IMR-90 (cell line): ENCODE measurements at regions not wholly inside any gene's neighbourhood (a gene's known extent, or its start where the extent isn't known, plus 50 kb on each side); places are given as distances from the start of the nearest gene placed in this dataset.

Experiments used
- ATAC-seq: fragments of 200-7000 bp; cut with Tn5 transposase; 2 replicates; pipeline ENCODE4 v1.9.1; 2020; ENCODE audit warnings: low read depth, mild to moderate bottlenecking, moderate library complexity
- BruUV-seq: library from RNA; stranded (reverse); fragments of 400-500 nt; replicated peaks from 2 replicates; lab custom pipeline; 2021; lab: Mats Ljungman, UMichigan
- CTCF ChIA-PET: fragments of 300-600 bp; formaldehyde crosslinking; extraction: SDS; loops from one replicate; lab custom pipeline; 2021; ENCODE audit warnings: antibody characterized with exemption; lab: Yijun Ruan, JAX
- POLR2A ChIA-PET: fragments of 300-600 bp; sonication (Branson Sonifier 250); formaldehyde crosslinking; loops from one replicate; lab custom pipeline; 2022; ENCODE audit warnings: antibody characterized with exemption; ENCODE audit not compliant: unreplicated experiment; lab: Charles Lee
- DNase-seq: peaks from one replicate; pipeline ENCODE4 v3.0.0; 2013
- H2AFZ ChIP-seq: replicated peaks from 2 replicates; pipeline ENCODE3; 2013; ENCODE audit warnings: low read length, mild to moderate bottlenecking; ENCODE audit not compliant: poor library complexity
- H2AK5ac ChIP-seq: 2 replicates; pipeline ENCODE4 v1.6.1; 2013; ENCODE audit warnings: low read depth, low read length, inconsistent platforms
- H2AK9ac ChIP-seq: replicated peaks from 2 replicates; pipeline ENCODE3; 2013; ENCODE audit warnings: mild to moderate bottlenecking, low read depth, low read length, moderate library complexity; ENCODE audit not compliant: poor library complexity
- H2BK120ac ChIP-seq: 2 replicates; pipeline ENCODE4 v1.6.1; 2013; ENCODE audit warnings: low read depth, low read length, inconsistent platforms
- H2BK15ac ChIP-seq: 3 replicates; pipeline ENCODE4 v1.6.1; 2013; ENCODE audit warnings: low read depth, low read length, inconsistent platforms
- H2BK20ac ChIP-seq: 2 replicates; pipeline ENCODE4 v1.6.1; 2013; ENCODE audit warnings: low read depth, mild to moderate bottlenecking, inconsistent platforms, low read length, moderate library complexity
- H2BK5ac ChIP-seq: 2 replicates; pipeline ENCODE4 v1.6.1; 2013; ENCODE audit warnings: mild to moderate bottlenecking, low read depth, low read length, inconsistent platforms; ENCODE audit not compliant: poor library complexity, severe bottlenecking
- H3K14ac ChIP-seq: replicated peaks from 2 replicates; pipeline ENCODE4 v1.6.1; 2013; ENCODE audit warnings: low read depth, low read length, inconsistent platforms
- H3K18ac ChIP-seq: 2 replicates; pipeline ENCODE4 v1.6.1; 2013; ENCODE audit warnings: low read depth, low read length, control low read depth
- H3K23ac ChIP-seq: 2 replicates; pipeline ENCODE4 v1.6.1; 2013; ENCODE audit warnings: low read depth, low read length, inconsistent platforms
- H3K27ac ChIP-seq: 2 replicates; pipeline ENCODE4 v1.5.1; 2013; ENCODE audit warnings: mild to moderate bottlenecking, control low read depth, low read length; ENCODE audit not compliant: insufficient read depth
- H3K27me3 ChIP-seq: 2 replicates; pipeline ENCODE4 v1.6.1; 2013; ENCODE audit warnings: low read length; ENCODE audit not compliant: control insufficient read depth, insufficient read depth
- H3K36me3 ChIP-seq: 2 replicates; pipeline ENCODE4 v1.6.1; 2013; ENCODE audit warnings: low read length, mixed read lengths; ENCODE audit not compliant: control insufficient read depth, insufficient read depth
- H3K4ac ChIP-seq: 2 replicates; pipeline ENCODE4 v1.6.1; 2013; ENCODE audit warnings: low read depth, low read length, inconsistent platforms
- H3K4me1 ChIP-seq: 2 replicates; pipeline ENCODE4 v1.6.1; 2013; ENCODE audit warnings: low read length, mixed read lengths; ENCODE audit not compliant: control insufficient read depth, insufficient read depth
- H3K4me2 ChIP-seq: 2 replicates; pipeline ENCODE4 v1.6.1; 2013; ENCODE audit warnings: low read depth, mild to moderate bottlenecking, control low read depth, low read length, moderate library complexity
- H3K4me3 ChIP-seq: 2 replicates; pipeline ENCODE4 v1.5.1; 2013; ENCODE audit warnings: low read depth, mild to moderate bottlenecking, control low read depth, low read length, moderate library complexity; ENCODE audit not compliant: insufficient read depth
- H3K56ac ChIP-seq: 2 replicates; pipeline ENCODE4 v1.6.1; 2013; ENCODE audit warnings: low read length, inconsistent platforms; ENCODE audit not compliant: insufficient read depth; ENCODE audit errors: extremely low read depth
- H3K79me1 ChIP-seq, 2 experiments: 2 replicates each; pipeline ENCODE4 v1.6.1; 2013; ENCODE audit warnings: low read length in 2 of 2, inconsistent platforms in 1 of 2, low read depth in 1 of 2
- H3K9ac ChIP-seq: 2 replicates; pipeline ENCODE4 v1.6.1; 2013; ENCODE audit warnings: low read depth, low read length, control low read depth
- H3K9me1 ChIP-seq: 2 replicates; pipeline ENCODE4 v1.6.1; 2013; ENCODE audit warnings: low read length, inconsistent platforms; ENCODE audit not compliant: insufficient read depth
- H3K9me3 ChIP-seq: 2 replicates; pipeline ENCODE4 v1.6.1; 2013; ENCODE audit warnings: low read length; ENCODE audit not compliant: control insufficient read depth, insufficient read depth
- H4K20me1 ChIP-seq: 2 replicates; pipeline ENCODE4 v1.6.1; 2013; ENCODE audit warnings: low read length, inconsistent platforms; ENCODE audit not compliant: insufficient read depth
- H4K5ac ChIP-seq: 2 replicates; pipeline ENCODE4 v1.6.1; 2013; ENCODE audit warnings: mild to moderate bottlenecking, low read depth, low read length, control low read depth
- H4K8ac ChIP-seq, 2 experiments: 2 replicates each; pipeline ENCODE4 v1.6.1; 2013; ENCODE audit warnings: low read depth in 2 of 2, low read length in 2 of 2, control low read depth in 1 of 2, inconsistent platforms in 1 of 2
- H4K91ac ChIP-seq: 2 replicates; pipeline ENCODE4 v1.6.1; 2013; ENCODE audit warnings: low read depth, low read length, inconsistent platforms; ENCODE audit not compliant: insufficient read depth
- BHLHE40 ChIP-seq: fragments of 150-350 bp; IDR thresholded peaks from 2 replicates; pipeline ENCODE4 v1.6.1; 2016; ENCODE audit warnings: mild to moderate bottlenecking, low read depth, low read length
- CEBPB ChIP-seq: IDR thresholded peaks from 2 replicates; pipeline ENCODE4 v1.6.1; 2012; ENCODE audit warnings: low read depth, low read length, improper control_type of control experiment
- CHD1 ChIP-seq: IDR thresholded peaks from 2 replicates; pipeline ENCODE4 v1.6.1; 2012; ENCODE audit warnings: low read depth, low read length, improper control_type of control experiment
- CTCF ChIP-seq: conservative IDR thresholded peaks from 2 replicates; pipeline ENCODE4 v1.5.1; 2012; ENCODE audit warnings: mild to moderate bottlenecking, low read depth, low read length, improper control_type of control experiment
- ELK1 ChIP-seq: fragments of 150-350 bp; IDR thresholded peaks from 2 replicates; pipeline ENCODE4 v1.6.1; 2016; ENCODE audit warnings: low read depth, mild to moderate bottlenecking, low read length, moderate library complexity, borderline replicate concordance
- FOS ChIP-seq: fragments of 150-350 bp; IDR thresholded peaks from 2 replicates; pipeline ENCODE4 v1.6.1; 2016; ENCODE audit warnings: low read depth, low read length
- MAZ ChIP-seq: IDR thresholded peaks from 2 replicates; pipeline ENCODE4 v1.6.1; 2012; ENCODE audit warnings: low read depth, mild to moderate bottlenecking, low read length, improper control_type of control experiment, moderate library complexity, borderline replicate concordance
- MXI1 ChIP-seq: IDR thresholded peaks from 2 replicates; pipeline ENCODE4 v1.6.1; 2012; ENCODE audit warnings: low read depth, mild to moderate bottlenecking, low read length, moderate library complexity, borderline replicate concordance
- NFE2L2 ChIP-seq: fragments of 150-350 bp; IDR thresholded peaks from 2 replicates; pipeline ENCODE4 v1.6.1; 2016; ENCODE audit warnings: low read depth, mild to moderate bottlenecking, low read length
- POLR2A ChIP-seq: IDR thresholded peaks from 2 replicates; pipeline ENCODE4 v1.6.1; 2012; ENCODE audit warnings: mild to moderate bottlenecking, low read depth, low read length
- RAD21 ChIP-seq: IDR thresholded peaks from 2 replicates; pipeline ENCODE4 v1.6.1; 2012; ENCODE audit warnings: low read length, improper control_type of control experiment
- RCOR1 ChIP-seq: IDR thresholded peaks from 2 replicates; pipeline ENCODE4 v1.6.1; 2012; ENCODE audit warnings: mild to moderate bottlenecking, low read length, improper control_type of control experiment; ENCODE audit not compliant: insufficient replicate concordance
- RFX5 ChIP-seq: IDR thresholded peaks from 2 replicates; pipeline ENCODE4 v1.8.0; 2012; ENCODE audit warnings: low read depth, mild to moderate bottlenecking, low read length, moderate library complexity
- SMC3 ChIP-seq: fragments of 150-350 bp; IDR thresholded peaks from 2 replicates; pipeline ENCODE4 v1.6.1; 2016; ENCODE audit warnings: low read depth, mild to moderate bottlenecking, antibody characterized with exemption, low read length, moderate library complexity
- USF2 ChIP-seq: fragments of 150-350 bp; IDR thresholded peaks from 2 replicates; pipeline ENCODE4 v1.6.1; 2017; ENCODE audit warnings: mild to moderate bottlenecking, antibody characterized with exemption, low read length, low read depth
- WGBS, 2 experiments: methylation state at CpG; one replicate each; pipeline versions ENCODE4 v1.1.5 to v1.1.7; 2013; ENCODE audit warnings: missing lambda C conversion rate in 2 of 2; ENCODE audit not compliant: insufficient read length in 1 of 2; ENCODE audit errors: extremely low coverage in 2 of 2; 5-methylcytosine and 5-hydroxymethylcytosine counted together
- dilution Hi-C: fragments of 300-500 bp; cut with HindIII; formaldehyde crosslinking; loops from one replicate; pipeline ENCODE4 v1.14.3; 2018; ENCODE audit warnings: low sequenced_read_pairs; ENCODE audit not compliant: unreplicated experiment
- in situ Hi-C: fragments of 300-500 bp; cut with MboI; formaldehyde crosslinking; loops from 3 replicates; pipeline ENCODE4 v1.14.3; 2019; ENCODE audit warnings: low sequenced_read_pairs, inconsistent platforms, mixed read lengths
- intact Hi-C: fragments of 100-400 bp; cut with micrococcal nuclease; formaldehyde crosslinking; loops from 2 replicates; pipeline ENCODE4 v1.10.0; 2022

- no peak overlapping the region for H2BK5ac ChIP-seq
- H3K18ac ChIP-seq = no peak overlapping the region
- H4K91ac ChIP-seq = no peak overlapping the region
- H2AFZ ChIP-seq = no peak overlapping the region
- no peak overlapping the region for H2BK15ac ChIP-seq
- H3K4ac ChIP-seq = no peak overlapping the region
- TF ChIP-seq CTCF (no peak), NFE2L2 (no peak), RCOR1 (no peak), USF2 (no peak), ELK1 (no peak), CHD1 (no peak), CEBPB (no peak), SMC3 (no peak), RAD21 (no peak), RFX5 (no peak), MAZ (no peak), POLR2A (no peak), BHLHE40 (no peak), MXI1 (no peak), FOS (no peak)
- H3K23ac ChIP-seq = no peak overlapping the region
- no peaks in the 10 kb centered on the region for H3K79me1 ChIP-seq
- H3K14ac ChIP-seq = no peak overlapping the region
- H4K8ac ChIP-seq = no peak overlapping the region
- H2BK120ac ChIP-seq = no peak overlapping the region
- H2AK5ac ChIP-seq = no peak overlapping the region; the same call in 1 of the 2 replicates
- no peak overlapping the region for H3K9ac ChIP-seq
- no peaks in the 10 kb centered on the region for H3K36me3 ChIP-seq
- H3K27ac ChIP-seq = no peak overlapping the region
- no peak overlapping the region for H4K5ac ChIP-seq
- ChIA-PET POLR2A (no interaction called here), CTCF (interaction anchor here (1.3 kb wide), 1 partner anchor 223 kb away, joined by 4 read pairs; no protein-coding TSS in a partner anchor)
- H3K4me2 ChIP-seq = no peak overlapping the region
- H3K56ac ChIP-seq = no peak overlapping the region
- H3K9me3 ChIP-seq = no peaks in the 10 kb centered on the region
- H3K4me1 ChIP-seq = peaks cover 12% of the 10 kb centered on the region
- WGBS, 2 experiments = no CpG with 5 or more reads among the region's 2 CpGs
- no peaks in the 10 kb centered on the region for H4K20me1 ChIP-seq
- H3K4me3 ChIP-seq = no peak overlapping the region
- no peak overlapping the region for H2BK20ac ChIP-seq
- no peaks in the 10 kb centered on the region for H3K27me3 ChIP-seq
- H3K9me1 ChIP-seq = peaks cover 3% of the 10 kb centered on the region; the same call in 1 of the 2 replicates
- ATAC-seq (no peak), DNase-seq (no peak)
- dilution Hi-C loops (no loop called here), in situ Hi-C loops (loop anchor here (25.0 kb wide), 1 partner anchor 799 kb away; no protein-coding TSS in a partner anchor), intact Hi-C loops (loop anchor here (10.0 kb wide), 1 partner anchor 462 kb away; no protein-coding TSS in a partner anchor)
- BruUV-seq = no TSS peak
- no peak overlapping the region for H2AK9ac ChIP-seq
These were observed 184.8 kb upstream of the PKDCC start for GRCh38 chr2:41863062-41863461.
